ENCODE measurements at regions not wholly inside any gene's neighbourhood (a gene's known extent, or its start where the extent isn't known, plus 50 kb on each side); places are given as distances from the start of the nearest gene placed in this dataset.

- no peak for DNase-seq (ENCODE audit: low read depth, low spot score)
Observed at GRCh38 chr22:49240016-49240380, 587.7 kb downstream of the BRD1 start.

DNA sequence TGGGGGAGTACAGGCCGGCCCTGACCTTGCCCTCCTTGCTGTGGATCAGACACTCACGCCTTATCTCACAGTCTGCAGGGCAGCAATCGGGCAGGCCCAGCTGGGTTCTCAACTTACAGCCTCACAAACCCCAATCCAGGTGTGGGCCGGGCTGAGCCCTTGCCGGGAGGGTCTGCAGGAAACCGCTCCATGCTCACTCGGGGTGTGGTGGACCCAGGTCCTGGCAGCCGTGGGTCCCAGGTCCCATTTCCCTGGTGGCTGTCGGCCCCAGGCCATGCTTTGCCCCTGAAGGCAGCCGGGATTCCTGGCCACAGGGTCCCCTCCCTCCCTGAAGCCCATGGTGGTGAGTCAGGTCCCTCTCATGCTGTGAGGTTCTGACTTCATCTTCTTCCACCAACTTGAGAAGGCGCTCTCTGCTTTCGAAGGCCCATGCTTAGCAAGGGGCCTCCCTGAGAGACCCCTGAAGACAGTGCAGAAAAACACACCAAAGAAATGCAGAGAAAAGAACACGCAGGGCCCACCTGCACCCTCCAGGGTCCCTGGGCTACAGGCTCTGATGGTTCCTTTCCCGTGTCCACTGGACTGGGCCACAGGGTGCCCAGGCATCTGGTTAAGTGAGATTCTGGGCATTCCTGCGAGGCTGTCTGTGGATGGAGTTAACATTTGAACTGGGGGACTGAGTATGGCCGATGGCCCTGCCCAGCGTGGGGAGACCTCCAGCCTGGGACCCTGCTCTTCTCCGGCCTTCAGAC, 588.2 kb downstream of the BRD1 start:
- no peak for DNase-seq (ENCODE audit: low read depth, low spot score)

DNA sequence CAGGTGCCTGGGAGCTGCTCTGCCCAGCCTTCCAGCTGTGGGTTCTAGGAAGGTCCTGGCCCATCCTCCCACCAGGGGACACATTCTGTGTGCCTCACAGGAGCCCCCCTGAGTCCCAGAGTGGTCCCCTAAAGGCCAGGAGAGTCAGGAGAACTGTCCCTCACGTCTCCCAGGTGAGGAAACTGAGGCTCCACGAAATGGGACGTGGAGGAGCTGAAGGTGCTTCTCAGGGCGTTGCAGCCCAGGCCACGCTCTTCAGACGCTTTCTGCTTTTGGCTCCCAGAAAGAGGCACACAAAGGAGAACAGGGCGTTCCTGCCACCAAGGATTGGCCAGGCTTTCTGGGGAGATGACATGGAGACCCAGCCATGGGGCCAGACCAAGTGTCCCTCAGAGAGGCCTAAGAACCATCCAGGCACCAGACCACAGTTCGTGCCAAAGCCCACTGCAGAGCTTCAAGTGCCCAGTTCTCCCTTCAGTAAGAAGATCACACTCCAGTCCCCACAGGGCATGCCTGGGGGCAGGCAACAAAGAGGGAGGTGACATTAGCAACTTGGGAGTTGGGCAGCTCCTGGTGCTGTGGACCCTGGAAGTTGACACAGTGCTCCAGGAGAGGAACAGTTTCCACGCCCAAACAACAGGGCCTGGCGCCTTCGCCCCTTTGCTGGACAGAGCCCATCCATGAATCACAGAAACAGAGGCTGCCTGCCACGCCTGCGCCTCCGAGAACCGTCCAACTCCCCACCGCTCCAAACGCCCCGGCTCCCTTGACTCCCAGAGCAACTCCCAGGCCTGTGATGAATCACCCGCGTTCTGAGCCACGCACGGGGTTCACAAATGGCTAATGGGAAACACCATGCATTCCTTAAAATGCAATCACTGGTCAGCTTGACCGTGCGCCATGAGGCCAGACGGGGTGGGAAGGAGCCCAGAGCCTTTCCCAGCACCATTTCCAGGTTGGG, 589.2 kb downstream of the BRD1 start:
- no peak for DNase-seq (ENCODE audit: low read depth, low spot score)

DNA sequence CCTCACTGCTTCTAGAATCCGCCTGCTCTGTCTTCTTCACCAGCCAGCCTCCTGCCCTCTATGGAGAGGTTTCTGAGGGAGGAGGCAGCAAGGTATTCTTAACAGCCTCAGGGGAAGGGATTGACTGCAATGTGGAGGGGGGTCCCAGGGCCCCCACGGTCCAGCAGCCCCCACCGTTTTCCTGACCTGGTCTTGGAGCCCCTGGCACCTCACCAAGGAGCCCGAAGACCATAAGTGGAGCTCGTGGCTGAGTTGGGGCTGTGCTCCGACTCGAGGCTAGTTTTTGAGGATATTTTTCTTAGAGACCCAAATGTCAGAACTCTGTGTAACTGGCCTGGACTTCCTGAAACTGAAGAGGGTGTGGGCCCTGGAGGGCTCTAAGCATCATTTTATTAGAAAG, 590.0 kb downstream of the BRD1 start:
- no peak for DNase-seq (ENCODE audit: low read depth, low spot score)

GRCh38 chr22:49237279-49237678, 590.4 kb downstream of the BRD1 start:
- DNase-seq (ENCODE audit: low read depth, low spot score): no peak

- no peak for DNase-seq (ENCODE audit: low read depth, low spot score)
Observed at GRCh38 chr22:49236541-49237075, 591.1 kb downstream of the BRD1 start.

DNA sequence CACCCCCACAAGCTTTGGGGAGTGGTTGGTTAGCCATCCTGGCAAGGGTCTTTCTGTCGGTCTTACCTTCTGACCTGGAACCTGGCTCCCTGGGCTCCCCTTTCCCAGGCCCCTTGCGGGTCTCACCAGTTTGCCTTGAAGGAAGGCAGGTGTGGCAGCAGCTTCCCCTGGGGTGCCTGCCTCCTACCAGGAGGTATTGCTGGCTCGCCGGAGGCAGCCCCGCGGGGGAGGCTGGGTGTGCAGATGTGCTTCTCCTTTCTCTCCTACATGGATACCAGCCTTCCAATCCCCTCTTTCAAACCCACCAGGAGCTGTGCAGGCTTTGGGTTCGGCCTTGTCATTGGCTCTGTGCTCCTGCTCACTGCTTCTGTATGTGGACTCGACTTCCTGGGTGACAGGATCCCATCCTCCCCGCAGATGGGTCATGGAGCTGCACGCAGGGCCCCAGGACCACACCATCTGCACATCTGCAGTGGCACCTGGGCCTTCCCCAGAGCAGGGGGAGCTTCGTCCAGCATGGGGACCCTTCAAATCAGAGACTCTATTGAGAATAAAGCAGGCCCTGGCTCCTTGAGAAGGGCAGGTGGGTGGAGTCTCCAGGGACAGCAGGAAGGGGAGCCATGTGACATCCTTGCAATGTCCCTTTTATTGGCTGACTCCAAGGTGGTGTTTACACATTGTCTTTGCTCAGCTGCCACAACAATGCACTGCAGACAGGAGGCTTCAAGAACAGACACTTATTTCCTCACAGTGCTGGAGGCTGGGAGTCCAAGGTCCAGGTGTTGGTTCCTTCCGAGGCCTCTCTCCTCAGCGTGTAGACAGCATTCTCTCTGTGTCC, 592.0 kb downstream of the BRD1 start:
- DNase-seq (ENCODE audit: low read depth, low spot score): no peak

DNA sequence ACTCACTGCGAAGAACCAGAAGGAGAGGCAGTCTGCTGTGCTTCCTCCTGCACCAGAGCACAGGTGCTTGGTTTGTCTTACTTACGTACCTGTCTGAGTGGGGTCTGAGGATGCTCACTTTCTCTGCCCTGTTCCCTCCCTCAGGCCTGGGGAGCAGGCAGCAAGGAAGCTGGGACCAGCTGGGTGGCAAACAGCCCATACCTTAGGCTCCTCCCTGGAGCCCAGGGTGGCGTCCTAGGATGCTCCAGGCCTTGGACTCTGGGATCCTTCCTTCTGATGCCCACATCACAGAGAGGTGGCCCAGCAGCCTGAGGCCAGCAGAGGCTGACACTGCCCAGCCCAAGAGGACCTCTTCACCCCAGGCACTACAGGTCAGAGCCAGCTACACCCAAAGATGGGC, 593.2 kb downstream of the BRD1 start:
- DNase-seq (ENCODE audit: low read depth, low spot score): no peak

DNA sequence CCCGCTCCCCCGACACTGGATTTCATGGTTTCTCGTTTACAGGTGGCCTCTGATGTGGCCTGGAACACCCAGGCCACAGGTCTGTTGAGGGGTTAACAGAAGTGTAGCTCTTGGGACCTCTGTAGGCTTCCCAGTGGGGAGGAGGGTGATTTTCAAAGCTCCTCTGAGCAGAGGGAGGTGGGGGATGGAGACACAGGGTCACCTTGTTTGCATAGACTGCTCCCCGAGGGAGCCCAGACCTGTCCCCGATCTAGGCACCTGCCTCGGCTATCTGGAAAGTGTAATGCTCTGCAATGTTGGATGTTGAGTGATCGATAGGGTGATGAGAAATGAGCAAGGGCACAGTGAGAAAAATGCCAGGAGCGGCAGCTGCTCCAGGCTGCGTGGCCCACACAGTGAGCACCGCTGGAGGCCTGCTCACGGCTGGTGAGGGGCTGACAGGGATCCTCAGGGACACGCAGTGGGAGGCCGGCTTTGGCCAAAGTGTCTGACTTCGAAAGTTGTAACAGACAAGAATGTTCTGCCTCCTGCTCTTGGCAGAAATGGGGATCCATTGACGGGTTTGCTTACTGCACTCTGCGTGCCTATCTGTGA, 594.1 kb downstream of the BRD1 start:
- no peak for DNase-seq (ENCODE audit: low read depth, low spot score)

DNA sequence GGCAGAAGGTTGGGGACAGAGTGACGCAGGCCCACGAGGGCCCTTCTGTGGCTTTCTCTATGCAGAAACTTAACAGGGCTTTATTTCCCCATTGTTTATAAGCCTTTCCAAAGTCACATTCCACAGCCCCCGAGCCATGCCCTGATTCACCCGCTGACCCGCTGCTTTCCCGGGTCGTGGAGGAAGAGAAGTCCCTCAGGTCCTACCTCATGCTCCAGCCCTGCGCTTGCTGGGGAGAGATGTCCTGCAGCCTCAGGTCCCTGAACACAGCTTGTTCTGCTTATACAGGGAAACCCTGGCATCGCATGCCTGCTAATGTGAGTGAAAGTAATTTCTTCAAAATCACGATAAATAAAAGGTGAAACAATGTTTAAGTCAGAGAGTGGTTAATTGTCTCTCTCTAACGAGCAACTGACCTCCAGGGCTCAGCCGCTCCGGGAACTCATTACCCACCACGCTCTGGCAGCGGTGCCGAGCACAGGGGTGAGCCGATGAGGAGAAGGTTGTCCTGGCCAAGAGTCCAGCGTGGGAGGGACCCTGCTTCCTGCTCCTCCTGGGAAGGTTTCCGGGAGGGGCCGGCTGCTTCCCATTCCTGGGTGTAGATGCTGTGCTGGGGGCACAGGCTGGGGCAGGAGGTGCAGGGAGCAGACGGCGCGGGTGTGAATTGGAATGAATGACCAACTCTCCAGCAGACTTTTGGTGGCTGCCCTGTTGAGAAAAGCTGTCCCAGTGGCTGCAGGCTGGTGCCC, 595.2 kb downstream of the BRD1 start:
- no peak for DNase-seq (ENCODE audit: low read depth, low spot score)

- DNase-seq (ENCODE audit: low read depth, low spot score): no peak
Observed at GRCh38 chr22:49230194-49230577, 597.5 kb downstream of the BRD1 start.

DNA sequence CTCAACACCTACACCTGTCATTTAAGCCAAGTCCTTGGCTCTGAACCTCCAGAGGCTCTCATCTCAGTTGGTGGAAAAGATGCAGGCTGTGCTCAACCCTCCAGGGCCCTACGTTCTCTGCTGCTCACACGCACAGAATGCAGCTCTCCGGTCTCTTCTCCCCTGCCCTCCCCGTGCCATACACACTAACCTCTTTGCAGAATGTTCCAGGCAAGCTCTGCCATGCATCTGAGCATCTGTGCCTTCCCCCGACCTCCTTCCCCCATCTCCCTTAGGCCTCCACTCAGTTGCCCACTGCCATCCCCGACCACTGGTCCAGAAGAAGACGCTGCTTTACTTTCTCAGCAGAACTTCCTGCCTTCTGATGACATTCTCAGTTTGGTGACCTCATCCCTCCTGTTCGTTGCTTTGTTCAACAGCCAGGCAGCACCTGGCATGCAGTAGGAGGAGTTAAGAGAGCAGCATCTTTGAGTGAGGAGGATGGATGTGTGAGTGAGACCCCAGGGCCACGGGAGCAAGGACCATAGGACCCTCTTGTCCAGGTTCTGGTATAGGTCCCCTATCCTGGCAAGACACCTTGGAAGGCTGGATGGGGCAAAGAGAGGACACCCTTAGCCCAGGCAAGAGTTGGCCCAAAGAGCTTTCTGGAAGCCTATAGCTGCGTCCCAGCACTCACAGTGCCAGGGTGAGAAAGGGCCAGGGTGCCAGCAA, 598.0 kb downstream of the BRD1 start:
- no peak for DNase-seq (ENCODE audit: low read depth, low spot score)

DNA sequence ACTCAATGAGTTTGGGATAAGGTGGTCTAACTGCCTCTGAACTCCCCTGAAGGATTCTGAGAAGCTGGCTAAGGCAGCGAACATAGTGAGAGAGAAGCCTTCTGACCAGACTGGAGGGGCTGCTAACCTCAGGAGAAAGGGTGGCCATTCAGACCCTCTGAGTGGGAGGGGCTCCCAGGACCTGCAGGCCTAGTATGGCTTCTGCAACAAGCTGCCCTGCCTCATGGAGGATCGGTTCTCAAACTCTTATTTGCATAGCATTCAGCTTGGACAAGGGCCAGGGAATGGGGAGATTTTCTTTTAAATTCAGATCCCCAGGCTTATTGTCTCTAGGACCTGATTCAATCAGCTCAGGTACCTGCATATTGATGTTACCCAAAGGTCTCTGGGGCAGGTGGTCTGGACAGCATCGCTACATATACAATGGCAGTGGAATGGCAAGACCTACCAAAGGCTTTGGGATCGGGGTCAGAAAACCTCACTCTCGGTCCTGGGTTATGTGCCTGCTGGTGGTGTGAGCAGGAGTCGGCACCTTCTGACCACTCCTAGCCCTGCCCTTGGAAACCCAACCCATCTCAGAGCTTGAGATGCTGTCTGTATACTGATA, 599.1 kb downstream of the BRD1 start:
- DNase-seq (ENCODE audit: low read depth, low spot score): no peak

GRCh38 chr22:49227670-49228069, 600.0 kb downstream of the BRD1 start:
- no peak for DNase-seq (ENCODE audit: low read depth, low spot score)

GRCh38 chr22:49226096-49226495, 601.6 kb downstream of the BRD1 start:
- no peak for DNase-seq (ENCODE audit: low read depth, low spot score)

- DNase-seq (ENCODE audit: low read depth, low spot score): no peak
Observed at GRCh38 chr22:49224243-49224642, 603.4 kb downstream of the BRD1 start.

GRCh38 chr22:49218142-49218541, 609.5 kb downstream of the BRD1 start:
- DNase-seq (ENCODE audit: low read depth, low spot score): no peak

GRCh38 chr22:49216579-49216978, 611.1 kb downstream of the BRD1 start:
- DNase-seq (ENCODE audit: low read depth, low spot score): no peak

DNA sequence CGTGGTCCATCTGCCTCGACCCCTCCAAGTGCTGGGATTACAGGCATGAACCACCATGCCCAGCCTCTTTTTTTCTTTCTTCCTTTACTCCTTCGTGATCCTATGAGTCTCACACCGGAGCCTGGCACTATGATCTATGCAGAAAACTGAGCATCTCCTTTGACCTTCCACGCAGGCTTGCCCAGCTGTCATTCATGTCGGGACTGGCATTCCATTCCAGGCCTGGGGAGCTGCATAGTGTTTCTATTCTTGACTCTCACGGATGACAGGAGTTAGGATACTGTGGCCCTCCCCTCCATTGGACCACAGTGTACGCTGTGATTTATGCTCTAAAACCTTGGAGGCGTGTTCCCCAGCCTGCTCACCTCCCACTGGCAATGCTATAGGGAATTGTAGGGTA, 611.8 kb downstream of the BRD1 start:
- no peak for DNase-seq (ENCODE audit: low read depth, low spot score)

GRCh38 chr22:49214976-49215375, 612.7 kb downstream of the BRD1 start:
- DNase-seq (ENCODE audit: low read depth, low spot score): no peak
